Right renal cortex interstitium (tissue), 3 donors: ENCODE measurements at regions not wholly inside any gene's neighbourhood (a gene's known extent, or its start where the extent isn't known, plus 50 kb on each side); places are given as distances from the start of the nearest gene placed in this dataset.

Experiments used
- DNase-seq, 3 donors: peaks; one replicate each; pipeline ENCODE4 v3.0.0-alpha.2; 2013; ENCODE audit warnings: low read depth in 3 of 3, low spot score in 2 of 3

GRCh38 chr15:29612096-29612495 lies 210.2 kb downstream of the TJP1 start:
- no peak for DNase-seq

- no peak for DNase-seq
Observed at GRCh38 chr15:29611057-29611456, 211.2 kb downstream of the TJP1 start.

DNA sequence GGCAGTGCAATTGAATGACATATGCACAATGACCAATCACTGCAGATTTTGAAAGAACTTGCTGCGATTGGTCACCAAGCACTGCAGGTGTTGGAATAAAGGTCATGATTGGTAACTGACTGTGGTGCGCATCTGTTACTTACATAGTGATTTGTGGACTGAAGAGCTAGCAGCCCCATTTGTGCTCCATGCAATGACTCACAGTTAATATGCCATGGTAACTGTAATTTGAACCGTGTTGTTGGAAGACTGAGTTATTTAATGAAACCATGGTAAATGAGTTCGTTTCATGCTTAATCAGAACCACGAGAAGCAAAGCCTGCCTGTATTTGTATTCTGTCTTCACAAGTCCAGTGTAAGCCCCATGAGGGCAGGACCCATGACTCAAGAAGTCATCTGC lies 220.5 kb downstream of the TJP1 start:
- DNase-seq: no peak

DNA sequence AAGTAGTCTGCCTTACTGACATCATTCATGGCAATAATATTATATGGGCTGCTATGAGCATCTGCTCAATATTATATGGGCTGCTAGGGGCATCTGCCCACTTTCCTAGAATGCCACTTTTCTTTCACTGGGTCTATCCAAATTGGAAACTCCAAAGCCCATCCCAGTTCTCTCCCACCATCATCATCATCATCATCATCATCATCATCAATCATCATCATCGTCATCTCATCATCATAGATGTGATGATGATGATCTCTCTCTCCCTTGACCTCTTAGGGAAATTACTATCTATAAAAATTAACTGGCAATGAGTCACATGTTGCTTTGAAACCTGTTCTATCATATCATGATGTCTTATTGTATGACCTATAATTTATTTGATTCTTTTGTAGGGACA lies 222.0 kb downstream of the TJP1 start:
- no peak for DNase-seq

- no peak for DNase-seq
Observed at GRCh38 chr15:29596266-29596665, 226.0 kb downstream of the TJP1 start.

GRCh38 chr15:29593629-29594028 lies 228.6 kb downstream of the TJP1 start:
- DNase-seq: no peak

DNA sequence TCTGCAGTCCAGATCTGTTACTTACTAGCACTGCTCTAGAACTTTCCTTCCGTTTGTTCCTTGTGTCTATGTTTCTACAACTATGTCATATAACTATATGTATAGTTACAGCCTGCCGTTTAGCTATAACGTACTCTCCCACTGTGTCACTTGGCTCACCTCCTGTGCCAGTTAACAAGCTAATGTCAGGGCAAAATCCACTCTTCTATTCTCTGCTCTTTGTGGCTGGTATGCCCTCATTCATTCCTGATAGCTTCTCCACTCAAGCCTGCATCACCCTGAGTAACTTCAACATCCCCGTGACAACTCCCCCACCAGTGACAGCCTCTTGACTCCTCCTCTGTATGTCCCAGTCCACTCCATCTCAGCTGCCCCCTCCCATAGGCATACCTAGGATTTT lies 229.2 kb downstream of the TJP1 start:
- DNase-seq: no peak

DNA sequence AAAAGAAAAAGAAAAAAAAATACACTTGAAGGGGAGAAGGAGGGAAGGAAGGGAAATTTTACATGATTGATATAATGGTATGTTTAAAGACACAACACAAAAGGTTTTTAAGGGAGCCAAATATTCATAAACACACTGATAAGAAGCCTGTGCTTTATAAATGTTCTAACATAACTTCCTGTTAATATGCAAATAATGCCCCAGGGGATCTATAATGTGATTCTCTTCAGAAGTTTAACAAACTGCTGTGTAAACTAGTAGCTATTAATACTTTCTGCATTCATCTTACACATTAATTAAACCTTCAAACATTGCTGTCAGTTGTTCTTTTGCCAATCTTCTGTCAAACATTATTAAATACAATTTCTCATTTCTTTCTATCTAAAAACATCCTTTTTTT lies 231.6 kb downstream of the TJP1 start:
- no peak for DNase-seq

DNA sequence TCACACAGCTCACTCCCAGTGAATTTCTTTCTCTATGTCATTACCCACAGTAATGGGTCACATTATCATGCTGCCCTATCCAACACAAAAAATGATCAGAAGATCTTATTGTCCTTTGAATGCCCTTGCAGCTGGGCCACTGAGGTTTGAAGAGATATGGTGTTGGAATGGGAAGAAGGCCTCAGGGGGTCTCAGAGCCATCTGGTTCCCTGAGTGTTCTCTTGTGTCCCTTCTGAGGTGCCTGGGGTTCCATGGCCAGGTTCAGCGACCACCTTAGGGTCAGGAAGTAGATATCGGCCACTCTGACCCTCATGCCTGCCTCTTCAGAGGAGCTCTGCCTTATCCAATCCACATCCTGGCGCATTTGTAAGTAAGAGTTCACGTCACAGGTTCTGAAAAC lies 232.3 kb downstream of the TJP1 start:
- no peak for DNase-seq

- no peak for DNase-seq
Observed at GRCh38 chr15:29589416-29589815, 232.9 kb downstream of the TJP1 start.

DNA sequence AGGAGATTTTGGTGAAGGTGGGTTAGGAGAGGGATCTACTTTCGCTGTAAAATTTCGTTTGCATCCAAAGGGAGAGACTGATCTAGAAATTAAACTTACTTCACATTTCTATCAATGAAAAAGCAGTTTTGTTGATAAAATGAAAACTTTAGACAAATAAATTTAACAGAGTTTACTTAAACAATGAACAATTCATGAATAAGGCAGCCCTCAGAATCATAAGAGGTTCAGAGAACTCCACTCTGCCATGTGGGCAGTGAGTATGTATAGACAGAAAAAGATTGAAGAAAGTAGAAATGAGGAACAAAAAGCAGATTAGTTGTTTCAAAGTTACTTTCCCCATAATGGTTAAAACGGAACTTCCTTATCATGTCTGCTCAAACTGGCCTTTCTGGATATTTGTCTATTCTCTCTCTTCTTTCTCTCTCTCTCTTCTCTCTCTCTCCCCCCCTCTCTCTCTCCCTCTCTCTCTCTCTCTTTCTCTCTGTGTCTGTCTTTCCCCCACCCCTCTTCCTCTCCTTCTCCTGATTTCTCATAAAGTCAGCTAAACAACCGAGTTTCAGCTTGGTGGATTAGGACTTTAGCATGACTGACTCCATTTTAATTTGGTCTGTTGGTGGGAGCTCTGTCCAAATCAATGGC lies 248.9 kb downstream of the TJP1 start:
- no peak for DNase-seq

DNA sequence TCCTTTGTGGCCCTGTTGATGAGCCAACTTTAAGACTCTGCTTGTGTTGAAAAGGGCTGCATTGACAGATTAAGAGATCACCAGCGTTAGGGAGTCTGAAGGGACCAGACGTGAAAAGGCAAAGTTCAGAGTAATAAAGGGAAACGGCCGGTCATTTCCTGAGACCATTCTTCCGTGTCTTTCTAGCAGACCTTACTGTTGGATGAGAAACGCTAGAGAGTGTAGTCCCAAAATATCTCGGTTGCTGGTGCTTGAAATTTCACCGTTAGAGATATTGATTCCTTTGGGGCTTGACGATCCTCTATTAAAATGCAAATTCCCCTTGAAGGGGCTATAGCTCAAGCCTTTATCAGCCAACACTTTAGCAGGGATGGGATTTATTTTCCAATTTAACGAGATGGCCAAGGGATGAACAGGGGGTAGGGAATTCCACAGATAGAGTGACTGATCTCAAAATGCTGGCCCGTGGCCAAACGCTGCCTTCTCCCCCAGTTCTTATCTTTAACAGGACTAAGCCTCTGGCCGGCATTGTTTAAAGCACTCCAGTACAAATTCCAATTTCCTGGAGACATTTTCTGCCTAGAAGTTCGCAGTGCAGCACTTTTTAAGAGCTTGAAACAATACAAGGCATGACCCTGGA lies 250.4 kb downstream of the TJP1 start:
- DNase-seq: no peak

DNA sequence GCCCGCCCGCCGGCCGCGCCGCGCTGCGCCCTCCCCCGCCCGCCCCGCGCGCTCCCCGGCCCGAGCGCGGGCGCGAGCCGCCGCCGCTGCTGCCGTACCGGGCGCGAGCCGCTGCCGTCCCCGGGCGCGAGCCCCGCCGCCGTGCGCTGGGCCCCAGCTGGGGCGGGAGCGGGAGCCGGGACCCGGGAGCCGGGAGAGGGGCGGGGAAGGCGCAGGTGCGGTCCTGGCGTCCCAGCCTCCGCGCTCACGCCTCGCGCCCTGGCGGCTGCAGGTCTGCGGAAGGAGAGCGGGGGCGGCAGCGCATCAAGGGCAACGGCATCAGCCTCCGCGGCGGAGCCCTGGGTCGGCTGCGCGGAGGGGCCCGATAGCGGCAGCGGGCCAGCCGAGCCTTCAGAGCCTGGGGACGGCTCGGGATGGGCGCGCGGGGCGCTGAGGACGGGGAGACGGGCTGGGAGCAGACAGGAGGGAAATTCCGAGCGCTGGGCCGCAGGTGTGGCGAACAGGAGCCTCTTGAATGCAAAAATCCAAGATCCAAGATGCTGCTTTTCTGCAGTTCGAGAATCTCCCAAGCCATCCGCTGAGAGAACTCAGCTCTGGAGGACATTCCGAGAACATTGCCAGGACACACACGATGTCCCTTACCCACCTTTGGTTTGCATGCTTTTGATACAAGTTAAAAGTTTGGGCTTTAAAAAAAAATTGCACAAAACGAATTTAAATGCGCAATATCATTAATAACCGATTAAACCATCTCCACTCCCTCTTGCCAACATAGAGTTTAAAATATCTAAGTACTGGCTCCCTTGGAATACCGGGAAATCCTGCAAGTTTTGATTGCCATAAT lies 251.1 kb downstream of the TJP1 start:
- DNase-seq: no peak

GRCh38 chr15:29570121-29570947 lies 251.9 kb downstream of the TJP1 start:
- no peak for DNase-seq

- no peak for DNase-seq
Observed at GRCh38 chr15:29569533-29570092, 252.7 kb downstream of the TJP1 start.

GRCh38 chr15:29568840-29569532 lies 253.3 kb downstream of the TJP1 start:
- no peak for DNase-seq

DNA sequence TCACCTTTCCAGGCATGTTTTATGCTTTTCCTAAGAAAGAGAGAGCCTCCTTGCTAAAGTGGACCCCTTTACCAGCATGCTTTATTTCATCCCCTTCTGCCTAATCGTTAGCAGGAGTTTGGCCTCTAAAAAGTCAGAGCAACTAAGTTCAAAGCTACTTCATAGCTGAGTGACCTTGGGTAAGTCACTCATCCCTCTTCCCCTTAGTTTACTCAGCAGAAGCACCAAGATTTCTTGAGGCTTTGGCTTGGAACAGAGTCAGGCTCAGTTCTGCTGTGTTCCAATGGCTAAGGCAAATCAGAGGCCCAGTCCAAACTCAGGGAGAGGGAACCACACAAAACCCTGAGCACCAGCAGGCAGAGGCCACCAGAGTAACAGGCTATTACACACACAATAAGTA lies 254.9 kb downstream of the TJP1 start:
- no peak for DNase-seq

DNA sequence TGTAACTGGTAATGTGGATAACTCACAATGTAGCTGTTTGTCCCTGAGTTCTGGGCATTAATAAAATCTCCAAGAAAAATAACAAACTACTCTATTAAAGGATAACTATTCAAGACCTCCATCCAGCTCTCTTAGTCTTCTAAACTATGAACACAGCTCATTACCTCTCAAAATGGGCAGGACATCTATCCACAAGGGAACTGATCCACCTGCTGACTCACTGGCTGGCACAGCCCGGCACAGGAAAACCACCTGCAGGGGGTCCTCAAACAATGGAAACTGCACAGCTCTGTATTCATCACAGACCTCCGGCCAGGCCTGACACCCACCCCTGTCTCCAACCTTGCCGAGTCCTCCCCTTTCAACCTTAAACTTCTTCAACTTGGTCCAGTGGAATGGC lies 255.4 kb downstream of the TJP1 start:
- no peak for DNase-seq

DNA sequence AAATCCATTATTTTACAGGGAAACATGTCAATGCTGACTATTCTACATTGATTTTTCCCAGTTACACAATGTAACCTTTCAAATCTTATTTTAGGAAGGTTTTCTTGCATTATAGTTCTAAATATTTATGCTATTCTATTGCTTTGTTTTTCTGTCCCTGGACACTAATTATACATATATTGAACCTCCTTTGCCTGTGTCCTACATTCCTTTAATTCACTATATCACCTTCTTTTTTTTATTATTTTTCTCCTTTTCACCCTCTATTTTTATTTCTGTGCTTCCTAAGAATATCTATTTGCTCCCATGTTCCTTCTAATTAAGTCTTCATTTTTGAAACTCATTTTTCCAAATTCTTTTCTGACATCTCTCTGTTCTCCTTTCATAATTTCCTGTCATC lies 259.2 kb downstream of the TJP1 start:
- no peak for DNase-seq

DNA sequence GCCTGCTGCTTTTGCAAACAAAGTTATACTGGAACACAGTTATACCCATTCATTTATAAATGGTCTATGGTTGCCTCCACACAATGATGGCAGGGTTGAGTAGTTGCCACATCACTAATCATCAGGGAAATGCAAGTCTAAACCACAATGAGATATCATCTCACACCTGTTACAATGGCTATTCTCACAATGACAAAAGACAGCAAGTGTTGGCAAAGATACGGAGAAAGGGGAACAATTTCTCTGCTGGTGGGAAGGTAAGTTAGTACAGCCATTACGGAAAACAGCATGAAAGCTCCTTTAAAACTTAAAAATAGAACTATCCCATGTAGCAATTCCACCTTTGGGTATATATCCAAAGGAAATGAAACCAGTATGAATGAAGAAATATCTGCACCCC lies 261.4 kb downstream of the TJP1 start:
- DNase-seq: no peak
